GM06990 (cell line): ENCODE measurements at regions not wholly inside any gene's neighbourhood (a gene's known extent, or its start where the extent isn't known, plus 50 kb on each side); places are given as distances from the start of the nearest gene placed in this dataset.

Source experiments
- DNase-seq: peaks from one replicate; pipeline ENCODE4 v3.0.0-alpha.2; 2011; ENCODE audit not compliant: insufficient read length; ENCODE audit errors: extremely low read depth
- H3K27me3 ChIP-seq: replicated peaks from 2 replicates; pipeline ENCODE4 v1.6.0; 2011; ENCODE audit warnings: low read length; ENCODE audit not compliant: control insufficient read depth, insufficient read depth
- H3K36me3 ChIP-seq: 2 replicates; pipeline ENCODE4 v1.5.1; 2011; ENCODE audit warnings: low read length; ENCODE audit not compliant: control insufficient read depth, insufficient read depth
- H3K4me3 ChIP-seq: replicated peaks from 2 replicates; pipeline ENCODE4 v1.5.1; 2011; ENCODE audit warnings: low read depth, mild to moderate bottlenecking, control low read depth, low read length
- TF ChIP-seq, protein P1 (sequence below): IDR thresholded peaks from 2 replicates; pipeline ENCODE4 v1.5.1; 2011; ENCODE audit warnings: low read length, control low read depth, mild to moderate bottlenecking, inconsistent platforms; ENCODE audit not compliant: insufficient read depth, poor library complexity, severe bottlenecking

DNA sequence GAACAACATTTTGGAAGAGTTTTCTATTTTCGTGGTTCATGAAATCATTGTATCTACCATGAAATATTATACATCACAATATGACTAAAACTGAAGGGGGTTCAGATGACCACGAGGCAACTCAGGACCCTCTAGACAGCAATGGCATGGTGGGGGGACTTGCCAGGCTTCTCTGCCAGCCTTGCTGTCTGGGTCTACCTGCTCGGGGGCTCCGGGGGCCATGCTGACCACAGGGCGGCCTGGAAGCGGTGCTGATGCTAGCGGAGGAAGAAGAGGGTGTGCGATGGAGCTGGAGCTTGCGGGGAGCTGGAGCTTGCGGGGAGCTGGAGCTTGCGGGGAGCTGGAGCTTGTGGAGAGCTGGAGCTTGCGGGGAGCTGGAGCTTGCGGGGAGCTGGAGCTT, 89.2 kb upstream of the IRX4 start:
- no peak for DNase-seq
- Histone ChIP-seq H3K36me3 (no peaks in the 10 kb centered on the region), H3K27me3 (no peaks in the 10 kb centered on the region), H3K4me3 (no peak overlapping the region)
- TF ChIP-seq, protein P1, sequence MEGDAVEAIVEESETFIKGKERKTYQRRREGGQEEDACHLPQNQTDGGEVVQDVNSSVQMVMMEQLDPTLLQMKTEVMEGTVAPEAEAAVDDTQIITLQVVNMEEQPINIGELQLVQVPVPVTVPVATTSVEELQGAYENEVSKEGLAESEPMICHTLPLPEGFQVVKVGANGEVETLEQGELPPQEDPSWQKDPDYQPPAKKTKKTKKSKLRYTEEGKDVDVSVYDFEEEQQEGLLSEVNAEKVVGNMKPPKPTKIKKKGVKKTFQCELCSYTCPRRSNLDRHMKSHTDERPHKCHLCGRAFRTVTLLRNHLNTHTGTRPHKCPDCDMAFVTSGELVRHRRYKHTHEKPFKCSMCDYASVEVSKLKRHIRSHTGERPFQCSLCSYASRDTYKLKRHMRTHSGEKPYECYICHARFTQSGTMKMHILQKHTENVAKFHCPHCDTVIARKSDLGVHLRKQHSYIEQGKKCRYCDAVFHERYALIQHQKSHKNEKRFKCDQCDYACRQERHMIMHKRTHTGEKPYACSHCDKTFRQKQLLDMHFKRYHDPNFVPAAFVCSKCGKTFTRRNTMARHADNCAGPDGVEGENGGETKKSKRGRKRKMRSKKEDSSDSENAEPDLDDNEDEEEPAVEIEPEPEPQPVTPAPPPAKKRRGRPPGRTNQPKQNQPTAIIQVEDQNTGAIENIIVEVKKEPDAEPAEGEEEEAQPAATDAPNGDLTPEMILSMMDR: no peak

DNA sequence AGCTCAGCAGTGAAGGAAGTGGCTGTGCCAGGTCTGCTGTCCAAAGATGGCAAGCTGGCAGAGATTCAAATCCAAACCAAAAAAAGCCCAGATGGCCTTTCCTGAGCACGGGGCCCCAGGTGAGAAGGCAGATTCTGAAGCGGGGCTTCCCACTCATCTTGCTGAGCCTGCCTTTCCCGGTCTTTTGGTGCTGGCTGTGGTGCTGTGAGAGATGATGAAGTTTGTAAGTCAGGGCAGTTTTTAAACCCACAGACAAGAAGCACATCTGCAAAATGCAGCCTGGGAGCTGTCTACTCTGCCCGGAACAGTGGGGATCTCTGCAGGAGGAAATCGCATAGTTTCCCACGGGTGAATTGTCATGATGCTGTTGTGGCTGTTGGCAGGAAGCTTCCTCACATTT, 85.0 kb upstream of the IRX4 start:
- TF ChIP-seq, protein P1: no peak
- Histone ChIP-seq H3K36me3 (no peaks in the 10 kb centered on the region), H3K27me3 (no peaks in the 10 kb centered on the region), H3K4me3 (no peak overlapping the region)
- no peak for DNase-seq

DNA sequence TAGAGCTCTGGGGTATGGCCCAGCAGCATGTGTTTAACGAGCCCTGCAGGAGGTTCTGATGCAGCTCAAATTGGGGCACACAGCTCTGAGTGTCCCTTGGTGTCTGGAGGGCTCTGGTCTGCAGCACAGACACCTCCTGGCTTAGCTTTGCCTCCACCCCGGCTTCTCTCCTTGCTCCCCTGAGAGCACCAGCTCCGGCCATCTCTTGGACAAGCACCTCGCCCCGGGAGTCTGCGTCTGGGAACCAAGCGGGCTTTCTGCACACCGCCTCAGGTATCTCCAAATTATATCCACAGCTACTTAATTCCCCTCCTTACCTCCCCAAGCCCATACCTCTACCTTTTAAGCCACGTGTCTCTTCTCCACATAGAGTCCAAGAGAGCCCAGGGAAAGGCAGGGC, 83.7 kb upstream of the IRX4 start:
- TF ChIP-seq, protein P1: no peak
- H3K4me3 ChIP-seq: no peak overlapping the region
- no peak for DNase-seq
- no peaks in the 10 kb centered on the region for H3K27me3 ChIP-seq
- H3K36me3 ChIP-seq: no peaks in the 10 kb centered on the region

DNA sequence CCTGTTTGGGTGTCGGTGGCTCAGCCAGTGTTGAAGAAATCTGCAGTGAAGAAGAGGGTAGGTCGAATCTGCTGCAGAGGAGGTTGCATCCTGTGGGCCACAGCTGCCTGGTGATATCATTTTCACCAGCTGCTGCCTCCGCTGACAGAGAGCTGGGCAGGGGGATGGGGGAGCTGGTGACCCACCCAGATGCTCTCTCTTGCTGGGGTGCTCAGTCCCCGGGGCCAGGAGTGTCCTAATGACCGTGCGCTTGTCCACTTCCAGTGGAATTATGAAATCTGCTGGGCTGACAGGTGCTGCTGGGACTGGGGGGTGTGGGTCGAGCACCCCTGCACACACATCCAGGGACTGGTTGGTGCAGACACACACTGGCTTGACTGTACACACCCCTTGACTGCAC, 83.2 kb upstream of the IRX4 start:
- H3K36me3 ChIP-seq: no peaks in the 10 kb centered on the region
- H3K27me3 ChIP-seq: no peaks in the 10 kb centered on the region
- no peak overlapping the region for H3K4me3 ChIP-seq
- DNase-seq: no peak
- TF ChIP-seq, protein P1: no peak

DNA sequence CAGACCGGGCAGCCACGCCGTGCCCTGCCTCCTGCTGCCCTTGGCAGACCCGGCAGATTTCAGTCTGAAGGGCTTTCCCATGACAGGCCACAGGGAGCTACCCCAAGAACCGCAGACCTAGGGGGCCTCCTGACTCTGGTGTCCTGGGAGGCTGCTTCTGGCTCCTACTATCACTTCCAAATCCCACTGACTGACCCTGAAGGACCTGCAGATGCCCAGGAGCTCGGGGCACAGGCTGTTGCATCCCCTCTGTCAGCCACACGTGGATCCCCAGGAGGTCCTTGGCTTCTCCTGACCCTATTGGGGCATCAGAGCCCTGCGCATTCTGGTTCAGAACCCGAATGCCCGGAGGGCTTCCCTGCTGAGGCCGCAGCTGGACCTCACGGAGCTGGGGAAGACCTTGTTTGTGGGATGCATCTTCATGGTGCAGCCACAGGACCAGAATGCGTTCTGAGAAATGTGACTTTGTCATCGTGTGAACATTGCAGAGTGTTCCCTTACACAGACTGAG, 81.3 kb upstream of the IRX4 start:
- no peaks in the 10 kb centered on the region for H3K36me3 ChIP-seq
- TF ChIP-seq, protein P1: no peak
- no peak overlapping the region for H3K4me3 ChIP-seq
- no peak for DNase-seq
- H3K27me3 ChIP-seq: no peaks in the 10 kb centered on the region

DNA sequence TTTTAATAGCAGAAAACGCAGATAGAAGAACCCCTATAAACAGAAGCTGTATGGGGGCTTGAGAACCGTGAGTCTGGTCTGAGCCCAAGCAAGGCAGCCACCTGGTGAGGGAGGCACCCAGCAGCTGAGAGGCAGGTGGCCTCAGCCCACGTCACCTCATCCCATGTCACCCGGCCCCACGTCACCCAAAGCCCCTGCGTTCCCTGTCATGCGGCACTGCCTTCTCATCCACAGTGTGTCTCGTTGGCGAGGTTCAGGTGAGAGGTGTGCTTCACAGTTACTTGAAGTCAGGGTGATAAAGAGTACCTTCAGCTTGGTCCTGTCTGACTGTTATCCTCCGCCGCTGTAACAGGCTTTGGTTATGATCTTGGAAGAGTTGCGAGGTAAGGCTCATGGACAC, 80.6 kb upstream of the IRX4 start:
- H3K27me3 ChIP-seq: no peaks in the 10 kb centered on the region
- TF ChIP-seq, protein P1: no peak
- no peak overlapping the region for H3K4me3 ChIP-seq
- no peak for DNase-seq
- H3K36me3 ChIP-seq: no peaks in the 10 kb centered on the region
